Urinary bladder (tissue), 3 donors: ENCODE measurements at regions not wholly inside any gene's neighbourhood (a gene's known extent, or its start where the extent isn't known, plus 50 kb on each side); places are given as distances from the start of the nearest gene placed in this dataset.
"Not testable (repeated sequence)": the region's sequence is repeated elsewhere in the genome, so short reads cannot be mapped to it uniquely, and the experiment has no call there.

Experiments
- DNase-seq: peaks from one replicate; pipeline ENCODE4 v3.0.0-alpha.2; 2015; ENCODE audit errors: extremely low spot score
- H3K27ac ChIP-seq: one replicate; pipeline ENCODE4 v1.5.1; 2013; ENCODE audit warnings: low read depth, mild to moderate bottlenecking, moderate library complexity
- H3K36me3 ChIP-seq: one replicate; pipeline ENCODE4 v1.6.1; 2013; ENCODE audit warnings: mild to moderate bottlenecking, moderate library complexity; ENCODE audit not compliant: insufficient read depth
- H3K4me1 ChIP-seq: one replicate; pipeline ENCODE4 v1.6.1; 2013; ENCODE audit warnings: mild to moderate bottlenecking, moderate library complexity; ENCODE audit not compliant: insufficient read depth
- H3K4me3 ChIP-seq: one replicate; pipeline ENCODE4 v1.5.1; 2013; ENCODE audit warnings: low read depth, low read length
- WGBS: extraction: QIAGEN DNeasy Blood & Tissue Kit; methylation state at CpG from one replicate; pipeline ENCODE4 v1.1.7; 2013; 5-methylcytosine and 5-hydroxymethylcytosine counted together
- donor health status: healthy with polysubstance abuse.
- donor health status: healthy.

- DNase-seq, H3K27ac ChIP-seq, H3K4me1 ChIP-seq, H3K4me3 ChIP-seq, H3K36me3 ChIP-seq: not testable (repeated sequence)
- 76% methylated on average over 5 of the region's 5 CpGs for WGBS
Observed at GRCh38 chr4:9696561-9696960, 84.9 kb upstream of the DRD5 start.

GRCh38 chr4:9702019-9702418, 79.4 kb upstream of the DRD5 start:
- not testable (repeated sequence) for DNase-seq, H3K27ac ChIP-seq, H3K4me3 ChIP-seq, H3K4me1 ChIP-seq, H3K36me3 ChIP-seq
- 74% methylated on average over 6 of the region's 6 CpGs for WGBS

- H3K27ac ChIP-seq, H3K4me1 ChIP-seq, DNase-seq, H3K36me3 ChIP-seq, H3K4me3 ChIP-seq: not testable (repeated sequence)
- WGBS, result 89% methylated on average over 9 of the region's 9 CpGs
Observed at GRCh38 chr4:9702696-9703095, 78.7 kb upstream of the DRD5 start.

GRCh38 chr4:9703391-9703790, 78.0 kb upstream of the DRD5 start:
- Histone ChIP-seq H3K4me3 (no peak overlapping the region), H3K4me1 (no peaks in the 10 kb centered on the region), H3K27ac (no peak overlapping the region), H3K36me3 (no peaks in the 10 kb centered on the region)
- no peak for DNase-seq
- WGBS, result 22% methylated on average over 11 of the region's 11 CpGs

GRCh38 chr4:9704126-9704525, 77.3 kb upstream of the DRD5 start:
- WGBS, result 86% methylated on average over 6 of the region's 6 CpGs
- H3K36me3 ChIP-seq, DNase-seq, H3K4me1 ChIP-seq, H3K4me3 ChIP-seq, H3K27ac ChIP-seq: not testable (repeated sequence)

GRCh38 chr4:9704551-9705332, 76.7 kb upstream of the DRD5 start:
- 83% methylated on average over 13 of the region's 13 CpGs for WGBS
- no peak for DNase-seq
- Histone ChIP-seq H3K4me3 (no peak overlapping the region), H3K36me3 (no peaks in the 10 kb centered on the region), H3K4me1 (no peaks in the 10 kb centered on the region), H3K27ac (no peak overlapping the region)

GRCh38 chr4:9707281-9707680, 74.2 kb upstream of the DRD5 start:
- not testable (repeated sequence) for H3K36me3 ChIP-seq, H3K27ac ChIP-seq, DNase-seq, H3K4me1 ChIP-seq, H3K4me3 ChIP-seq
- 57% methylated on average over 10 of the region's 10 CpGs for WGBS

GRCh38 chr4:9707936-9708335, 73.5 kb upstream of the DRD5 start:
- WGBS, result 88% methylated on average over 15 of the region's 15 CpGs
- not testable (repeated sequence) for H3K36me3 ChIP-seq, H3K4me3 ChIP-seq, DNase-seq, H3K27ac ChIP-seq, H3K4me1 ChIP-seq

- WGBS, result 95% methylated on average over 11 of the region's 11 CpGs
- H3K4me3 ChIP-seq, result no peak overlapping the region
- no peak for DNase-seq
- H3K36me3 ChIP-seq, result no peaks in the 10 kb centered on the region
- no peak overlapping the region for H3K27ac ChIP-seq
- no peaks in the 10 kb centered on the region for H3K4me1 ChIP-seq
Observed at GRCh38 chr4:9709724-9710123, 71.7 kb upstream of the DRD5 start.

GRCh38 chr4:9715271-9715670, 66.2 kb upstream of the DRD5 start:
- DNase-seq, H3K36me3 ChIP-seq, H3K4me3 ChIP-seq, H3K4me1 ChIP-seq, H3K27ac ChIP-seq: not testable (repeated sequence)
- WGBS, result 98% methylated on average over 2 of the region's 2 CpGs

GRCh38 chr4:9716093-9716492, 65.3 kb upstream of the DRD5 start:
- DNase-seq, result no peak
- 77% methylated on average over 3 of the region's 3 CpGs for WGBS
- Histone ChIP-seq H3K27ac (no peak overlapping the region), H3K36me3 (no peaks in the 10 kb centered on the region), H3K4me1 (no peaks in the 10 kb centered on the region), H3K4me3 (no peak overlapping the region)

GRCh38 chr4:9718246-9718939, 63.0 kb upstream of the DRD5 start:
- WGBS, result 13% methylated on average over 1 of the region's 1 CpG
- not testable (repeated sequence) for DNase-seq, H3K4me3 ChIP-seq, H3K27ac ChIP-seq, H3K4me1 ChIP-seq, H3K36me3 ChIP-seq

- 79% methylated on average over 11 of the region's 11 CpGs for WGBS
- not testable (repeated sequence) for H3K36me3 ChIP-seq
Observed at GRCh38 chr4:9722131-9722530, 59.3 kb upstream of the DRD5 start.

More at GRCh38 chr4:9722131-9722530, 59.3 kb upstream of the DRD5 start:
- DNase-seq, H3K4me1 ChIP-seq, H3K4me3 ChIP-seq, H3K27ac ChIP-seq: not testable (repeated sequence)
